Endothelial cell (in vitro differentiated cells): ENCODE measurements at regions not wholly inside any gene's neighbourhood (a gene's known extent, or its start where the extent isn't known, plus 50 kb on each side); places are given as distances from the start of the nearest gene placed in this dataset.

ENCODE experiments used
- DNase-seq: peaks from one replicate; pipeline ENCODE4 v3.0.0; 2021; ENCODE audit warnings: low spot score
- H3K27ac Mint-ChIP-seq: one replicate; pipeline ENCODE4 v1.8.0; 2021; ENCODE audit warnings: mixed read lengths, inconsistent platforms; ENCODE audit not compliant: unreplicated experiment
- H3K27me3 Mint-ChIP-seq: one replicate; pipeline ENCODE4 v1.8.0; 2021; ENCODE audit warnings: mild to moderate bottlenecking, moderate library complexity, mixed read lengths, inconsistent platforms; ENCODE audit not compliant: unreplicated experiment
- H3K36me3 Mint-ChIP-seq: one replicate; pipeline ENCODE4 v1.8.0; 2021; ENCODE audit warnings: mild to moderate bottlenecking, low read depth, mixed read lengths, inconsistent platforms; ENCODE audit not compliant: unreplicated experiment
- H3K4me1 Mint-ChIP-seq: one replicate; pipeline ENCODE4 v1.8.0; 2021; ENCODE audit warnings: mild to moderate bottlenecking, mixed read lengths, inconsistent platforms; ENCODE audit not compliant: unreplicated experiment
- H3K4me3 Mint-ChIP-seq: one replicate; pipeline ENCODE4 v1.8.0; 2021; ENCODE audit warnings: mild to moderate bottlenecking, mixed read lengths, inconsistent platforms; ENCODE audit not compliant: unreplicated experiment
- H3K9me3 Mint-ChIP-seq: one replicate; pipeline ENCODE4 v1.8.0; 2021; ENCODE audit warnings: mixed read lengths, inconsistent platforms; ENCODE audit not compliant: unreplicated experiment
- TF ChIP-seq, protein P1 (sequence below): fragments of 200-600 bp; sonication (generic); IDR thresholded peaks from one replicate; pipeline ENCODE4 v1.5.0; 2021; ENCODE audit warnings: antibody characterized with exemption; ENCODE audit not compliant: unreplicated experiment

DNA sequence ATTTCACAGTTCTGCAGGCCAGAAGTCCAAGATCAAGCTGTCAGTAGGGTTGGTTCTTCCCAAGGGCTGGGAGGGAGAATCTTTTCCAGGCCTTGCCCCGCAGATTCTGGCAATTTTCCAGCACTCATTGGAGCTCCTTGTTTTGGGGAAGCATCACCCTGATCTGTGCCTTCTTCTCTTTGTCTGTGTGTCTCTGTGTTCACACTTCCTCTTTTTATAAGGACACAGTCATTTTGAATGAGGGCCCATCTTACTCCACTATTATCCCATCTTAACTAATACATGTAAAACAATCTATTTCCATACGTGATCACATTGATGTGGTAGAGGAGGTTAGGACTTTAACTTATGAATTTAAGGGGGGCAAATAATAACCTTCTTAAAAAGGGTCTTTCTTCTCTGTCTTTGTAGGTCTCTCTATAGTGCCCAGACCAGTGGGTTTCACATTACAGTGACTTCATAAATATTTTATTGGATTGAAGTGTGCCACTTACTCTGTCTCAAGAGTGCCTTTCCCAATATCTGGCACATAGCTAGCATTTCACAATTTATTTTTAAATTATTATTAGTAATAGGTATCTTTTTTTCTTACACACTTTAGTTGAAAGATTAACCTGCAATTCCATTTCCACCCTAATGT, 68.9 kb upstream of the CBLN2 start:
- no peak for DNase-seq
- no peak overlapping the region for H3K27ac Mint-ChIP-seq
- no peaks in the 10 kb centered on the region for H3K4me1 Mint-ChIP-seq
- TF ChIP-seq, protein P1, sequence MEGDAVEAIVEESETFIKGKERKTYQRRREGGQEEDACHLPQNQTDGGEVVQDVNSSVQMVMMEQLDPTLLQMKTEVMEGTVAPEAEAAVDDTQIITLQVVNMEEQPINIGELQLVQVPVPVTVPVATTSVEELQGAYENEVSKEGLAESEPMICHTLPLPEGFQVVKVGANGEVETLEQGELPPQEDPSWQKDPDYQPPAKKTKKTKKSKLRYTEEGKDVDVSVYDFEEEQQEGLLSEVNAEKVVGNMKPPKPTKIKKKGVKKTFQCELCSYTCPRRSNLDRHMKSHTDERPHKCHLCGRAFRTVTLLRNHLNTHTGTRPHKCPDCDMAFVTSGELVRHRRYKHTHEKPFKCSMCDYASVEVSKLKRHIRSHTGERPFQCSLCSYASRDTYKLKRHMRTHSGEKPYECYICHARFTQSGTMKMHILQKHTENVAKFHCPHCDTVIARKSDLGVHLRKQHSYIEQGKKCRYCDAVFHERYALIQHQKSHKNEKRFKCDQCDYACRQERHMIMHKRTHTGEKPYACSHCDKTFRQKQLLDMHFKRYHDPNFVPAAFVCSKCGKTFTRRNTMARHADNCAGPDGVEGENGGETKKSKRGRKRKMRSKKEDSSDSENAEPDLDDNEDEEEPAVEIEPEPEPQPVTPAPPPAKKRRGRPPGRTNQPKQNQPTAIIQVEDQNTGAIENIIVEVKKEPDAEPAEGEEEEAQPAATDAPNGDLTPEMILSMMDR: no peak
- peaks cover 3% of the 10 kb centered on the region for H3K27me3 Mint-ChIP-seq
- H3K9me3 Mint-ChIP-seq: peaks cover 12% of the 10 kb centered on the region
- H3K4me3 Mint-ChIP-seq: no peak overlapping the region
- H3K36me3 Mint-ChIP-seq: no peaks in the 10 kb centered on the region

DNA sequence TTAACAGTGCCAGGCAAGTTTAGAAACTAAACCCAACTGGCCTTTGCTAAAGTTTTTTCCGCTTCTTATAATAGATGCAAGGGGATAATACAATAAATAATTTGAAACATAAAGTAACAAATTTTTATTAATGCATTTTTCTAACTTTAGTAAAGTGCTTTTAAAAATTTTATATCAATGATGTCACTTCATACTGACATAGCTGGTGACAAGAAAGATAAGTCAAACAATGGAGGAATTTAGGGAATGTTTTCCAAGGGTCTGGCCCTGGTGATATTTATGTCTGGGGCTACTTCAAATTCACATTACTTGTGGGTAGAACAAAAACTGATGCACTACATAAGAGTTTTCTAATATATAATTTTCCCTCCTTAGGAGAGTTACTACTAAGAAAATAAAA, 61.2 kb upstream of the CBLN2 start:
- DNase-seq: no peak
- TF ChIP-seq, protein P1: no peak
- Mint-ChIP-seq H3K9me3 (peaks cover 18% of the 10 kb centered on the region), H3K4me3 (no peak overlapping the region), H3K4me1 (no peaks in the 10 kb centered on the region), H3K27me3 (peaks cover 6% of the 10 kb centered on the region), H3K27ac (no peak overlapping the region), H3K36me3 (no peaks in the 10 kb centered on the region)

DNA sequence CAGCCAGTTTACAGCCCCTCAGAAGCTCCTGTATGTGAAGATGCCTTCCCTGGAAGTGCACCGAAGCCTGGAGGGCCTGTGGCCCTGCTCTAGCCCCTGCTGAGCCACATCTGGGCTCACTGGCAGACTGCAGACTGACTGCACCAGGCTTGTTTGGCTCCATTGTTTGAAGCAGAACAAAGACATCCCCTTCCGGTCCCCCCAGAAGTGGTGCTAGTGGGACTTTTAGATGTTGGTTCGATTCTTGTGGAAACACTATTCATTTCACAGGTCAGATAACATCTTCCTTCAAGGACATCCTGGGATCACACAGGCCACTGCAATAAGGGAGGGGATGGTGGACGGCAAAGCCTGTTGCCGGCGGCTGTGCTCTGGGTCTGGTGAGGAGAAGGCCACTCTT, 57.8 kb upstream of the CBLN2 start:
- DNase-seq: no peak
- Mint-ChIP-seq H3K27me3 (peaks cover 3% of the 10 kb centered on the region), H3K36me3 (peaks cover 4% of the 10 kb centered on the region), H3K9me3 (peaks cover 22% of the 10 kb centered on the region), H3K4me3 (no peak overlapping the region), H3K4me1 (no peaks in the 10 kb centered on the region), H3K27ac (no peak overlapping the region)
- TF ChIP-seq, protein P1: no peak

DNA sequence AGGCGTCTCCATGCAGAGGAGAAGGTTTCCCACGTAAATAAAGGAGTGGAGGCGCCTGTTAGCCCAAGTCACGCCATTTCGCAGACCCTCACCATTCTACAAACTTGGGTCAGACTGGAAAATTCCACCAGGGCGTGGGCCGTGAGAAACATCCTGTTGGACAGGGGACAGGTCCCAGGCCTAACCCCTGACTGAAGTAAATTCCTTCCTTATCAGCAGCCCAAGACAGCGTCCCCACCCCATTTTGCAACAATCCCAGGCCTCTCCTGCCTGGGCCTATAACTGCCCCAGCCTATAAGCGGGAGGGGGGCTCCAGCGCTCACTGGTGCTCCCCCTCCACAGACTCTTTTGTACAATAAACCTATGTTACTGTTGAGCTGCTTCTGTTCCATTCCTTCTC, 57.3 kb upstream of the CBLN2 start:
- H3K27ac Mint-ChIP-seq: no peak overlapping the region

More for the DNA sequence above, 57.3 kb upstream of the CBLN2 start:
- peaks cover 3% of the 10 kb centered on the region for H3K27me3 Mint-ChIP-seq
- DNase-seq: no peak
- no peak overlapping the region for H3K4me3 Mint-ChIP-seq
- H3K9me3 Mint-ChIP-seq: peaks cover 22% of the 10 kb centered on the region
- TF ChIP-seq, protein P1: no peak
- H3K36me3 Mint-ChIP-seq: peaks cover 4% of the 10 kb centered on the region
- H3K4me1 Mint-ChIP-seq: no peaks in the 10 kb centered on the region
